ENCODE measurements at regions not wholly inside any gene's neighbourhood (a gene's known extent, or its start where the extent isn't known, plus 50 kb on each side); places are given as distances from the start of the nearest gene placed in this dataset.

GRCh38 chr5:15266229-15266628 lies 233.8 kb upstream of the FBXL7 start:
- ChIA-PET CTCF (no interaction called here), POLR2A (ENCODE audit: low non-redundant PET) (no interaction called here)
- no peak for TF ChIP-seq CTCF (conservative IDR thresholded peaks at IDR 0.05; ENCODE audit: low read depth)
- no peak for DNase-seq (ENCODE audit: low spot score)
- no peak overlapping the region for H3K27ac ChIP-seq

GRCh38 chr5:15263942-15264341 lies 236.0 kb upstream of the FBXL7 start:
- POLR2A ChIA-PET (ENCODE audit: low non-redundant PET), result no interaction called here
- no peak for TF ChIP-seq CTCF (conservative IDR thresholded peaks at IDR 0.05; ENCODE audit: low read depth)
- H3K27ac ChIP-seq, result no peak overlapping the region
- CTCF ChIA-PET, result no interaction called here
- no peak for DNase-seq (ENCODE audit: low spot score)

GRCh38 chr5:15263406-15263805 lies 236.6 kb upstream of the FBXL7 start:
- DNase-seq (ENCODE audit: low spot score), result no peak
- no peak overlapping the region for H3K27ac ChIP-seq
- ChIA-PET CTCF (interaction anchor here (0.6 kb wide), 1 partner anchor 37 kb away, joined by 4 read pairs; no protein-coding TSS in a partner anchor), POLR2A (ENCODE audit: low non-redundant PET) (no interaction called here)
- TF ChIP-seq CTCF (conservative IDR thresholded peaks at IDR 0.05; ENCODE audit: low read depth), result no peak

GRCh38 chr5:15261269-15261995 lies 238.5 kb upstream of the FBXL7 start:
- CTCF ChIA-PET, result no interaction called here
- POLR2A ChIA-PET (ENCODE audit: low non-redundant PET), result interaction anchor here (0.6 kb wide), 1 partner anchor 116 kb away, joined by 3 read pairs; no protein-coding TSS in a partner anchor

GRCh38 chr5:15260356-15261268 lies 239.4 kb upstream of the FBXL7 start:
- POLR2A ChIA-PET (ENCODE audit: low non-redundant PET), result no interaction called here

More at GRCh38 chr5:15261269-15261995, 238.5 kb upstream of the FBXL7 start:
- no peak for TF ChIP-seq CTCF (conservative IDR thresholded peaks at IDR 0.05; ENCODE audit: low read depth)
- no peak for DNase-seq (ENCODE audit: low spot score)
- no peak overlapping the region for H3K27ac ChIP-seq

More at GRCh38 chr5:15260356-15261268, 239.4 kb upstream of the FBXL7 start:
- DNase-seq (ENCODE audit: low spot score), result no peak
- CTCF ChIA-PET, result no interaction called here
- no peak for TF ChIP-seq CTCF (conservative IDR thresholded peaks at IDR 0.05; ENCODE audit: low read depth)
- H3K27ac ChIP-seq, result no peak overlapping the region

Measured in RWPE1 (cell line).